ENCODE measurements at regions not wholly inside any gene's neighbourhood (a gene's known extent, or its start where the extent isn't known, plus 50 kb on each side); places are given as distances from the start of the nearest gene placed in this dataset.

DNA sequence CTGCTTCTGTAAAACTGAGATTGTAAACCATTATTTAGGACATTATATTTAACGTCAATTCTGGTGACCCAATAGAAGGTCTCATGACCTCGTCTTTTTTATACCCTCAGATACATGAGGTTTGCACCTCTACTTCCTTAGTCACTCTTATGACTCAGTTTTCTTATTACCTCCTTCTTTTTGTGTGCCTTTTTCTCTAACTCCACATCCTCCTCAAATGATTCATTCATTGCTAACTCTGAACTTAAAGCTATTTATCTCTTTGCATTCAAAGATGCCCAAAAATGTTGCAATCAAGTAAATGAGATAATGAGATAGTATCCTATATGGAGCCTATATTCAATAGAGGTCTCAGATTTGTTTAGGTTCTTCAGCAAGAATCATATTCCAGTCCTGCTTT lies 121.0 kb upstream of the KYNU start:
- Histone ChIP-seq H3K36me3 (ENCODE audit: control insufficient read depth, insufficient read depth, low read length) (no peaks in the 10 kb centered on the region), H3K4me3 (ENCODE audit: low read depth, low read length) (no peak overlapping the region), H3K27me3 (ENCODE audit: control insufficient read depth, insufficient read depth, low read length) (no peaks in the 10 kb centered on the region)
- FAIRE-seq: no peak
- TF ChIP-seq, protein P1, sequence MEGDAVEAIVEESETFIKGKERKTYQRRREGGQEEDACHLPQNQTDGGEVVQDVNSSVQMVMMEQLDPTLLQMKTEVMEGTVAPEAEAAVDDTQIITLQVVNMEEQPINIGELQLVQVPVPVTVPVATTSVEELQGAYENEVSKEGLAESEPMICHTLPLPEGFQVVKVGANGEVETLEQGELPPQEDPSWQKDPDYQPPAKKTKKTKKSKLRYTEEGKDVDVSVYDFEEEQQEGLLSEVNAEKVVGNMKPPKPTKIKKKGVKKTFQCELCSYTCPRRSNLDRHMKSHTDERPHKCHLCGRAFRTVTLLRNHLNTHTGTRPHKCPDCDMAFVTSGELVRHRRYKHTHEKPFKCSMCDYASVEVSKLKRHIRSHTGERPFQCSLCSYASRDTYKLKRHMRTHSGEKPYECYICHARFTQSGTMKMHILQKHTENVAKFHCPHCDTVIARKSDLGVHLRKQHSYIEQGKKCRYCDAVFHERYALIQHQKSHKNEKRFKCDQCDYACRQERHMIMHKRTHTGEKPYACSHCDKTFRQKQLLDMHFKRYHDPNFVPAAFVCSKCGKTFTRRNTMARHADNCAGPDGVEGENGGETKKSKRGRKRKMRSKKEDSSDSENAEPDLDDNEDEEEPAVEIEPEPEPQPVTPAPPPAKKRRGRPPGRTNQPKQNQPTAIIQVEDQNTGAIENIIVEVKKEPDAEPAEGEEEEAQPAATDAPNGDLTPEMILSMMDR (IDR thresholded peaks at IDR 0.05; ENCODE audit: insufficient read depth, low read length, severe bottlenecking): no peak
- peak; percentile 91 for DNase-seq (ENCODE audit: low read depth)

DNA sequence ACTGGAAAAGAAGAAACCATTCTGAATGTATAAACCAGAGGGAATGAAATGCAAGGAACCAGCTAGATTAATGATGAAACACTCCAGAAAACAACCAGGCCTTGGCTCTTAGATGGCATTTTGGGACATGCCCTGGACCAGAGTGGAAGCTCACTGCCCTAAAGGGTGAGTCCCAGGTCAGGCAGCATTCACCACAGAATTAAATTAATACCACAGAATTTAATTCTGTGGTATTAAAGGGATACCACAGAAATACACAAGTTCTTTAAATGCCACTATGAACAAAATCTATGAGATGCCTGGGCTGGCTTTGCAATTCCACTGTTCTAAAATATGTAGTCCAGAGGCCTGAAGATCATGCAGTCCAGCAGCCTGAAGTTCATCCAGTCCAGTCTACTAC lies 122.3 kb upstream of the KYNU start:
- Histone ChIP-seq H3K36me3 (ENCODE audit: control insufficient read depth, insufficient read depth, low read length) (no peaks in the 10 kb centered on the region), H3K4me3 (ENCODE audit: low read depth, low read length) (no peak overlapping the region), H3K27me3 (ENCODE audit: control insufficient read depth, insufficient read depth, low read length) (no peaks in the 10 kb centered on the region)
- TF ChIP-seq, protein P1 (IDR thresholded peaks at IDR 0.05; ENCODE audit: insufficient read depth, low read length, severe bottlenecking): no peak
- DNase-seq (ENCODE audit: low read depth) (no peak), FAIRE-seq (no peak)

DNA sequence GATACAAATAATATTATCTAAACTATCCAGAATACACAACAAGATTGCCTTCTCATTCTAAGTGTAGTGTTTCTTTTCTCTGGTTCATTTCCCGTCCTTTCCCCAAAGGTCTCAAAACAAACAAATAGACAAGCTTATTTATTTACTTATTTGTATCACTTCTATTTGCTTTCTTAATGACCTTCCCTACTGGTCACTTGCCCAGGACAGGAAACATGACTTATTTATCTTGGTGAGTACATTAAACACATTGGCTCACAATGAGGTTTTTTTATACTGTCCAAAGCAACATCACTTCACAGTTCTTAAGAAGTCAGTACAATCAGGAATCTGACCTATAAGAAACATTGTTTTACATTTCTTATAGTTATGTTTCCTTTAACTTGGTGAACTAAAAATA lies 123.3 kb upstream of the KYNU start:
- no peak for DNase-seq (ENCODE audit: low read depth)
- TF ChIP-seq, protein P1 (IDR thresholded peaks at IDR 0.05; ENCODE audit: insufficient read depth, low read length, severe bottlenecking): no peak
- FAIRE-seq: no peak
- H3K4me3 ChIP-seq (ENCODE audit: low read depth, low read length): no peak overlapping the region
- H3K27me3 ChIP-seq (ENCODE audit: control insufficient read depth, insufficient read depth, low read length): no peaks in the 10 kb centered on the region
- no peaks in the 10 kb centered on the region for H3K36me3 ChIP-seq (ENCODE audit: control insufficient read depth, insufficient read depth, low read length)

DNA sequence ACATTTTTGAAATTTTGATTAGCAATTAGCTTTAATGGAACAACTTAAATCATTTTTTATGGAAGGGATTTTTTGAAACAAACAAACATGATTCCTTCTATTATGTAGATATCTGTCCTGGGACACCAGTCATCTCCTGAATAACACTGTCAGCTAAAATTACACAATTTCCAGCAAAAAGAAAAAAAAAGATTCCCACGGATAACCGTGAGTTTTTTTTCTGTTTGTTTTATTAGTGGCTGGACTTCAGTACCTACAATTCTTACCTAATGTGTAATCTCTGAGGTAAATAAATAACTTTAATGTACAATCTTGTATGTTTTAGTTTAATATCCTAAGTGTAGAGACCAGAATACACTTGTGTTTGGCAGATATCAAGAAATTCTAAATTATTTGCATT lies 126.6 kb upstream of the KYNU start:
- DNase-seq (ENCODE audit: low read depth) (no peak), FAIRE-seq (no peak)
- Histone ChIP-seq H3K36me3 (ENCODE audit: control insufficient read depth, insufficient read depth, low read length) (no peaks in the 10 kb centered on the region), H3K4me3 (ENCODE audit: low read depth, low read length) (no peak overlapping the region), H3K27me3 (ENCODE audit: control insufficient read depth, insufficient read depth, low read length) (no peaks in the 10 kb centered on the region)
- TF ChIP-seq, protein P1 (IDR thresholded peaks at IDR 0.05; ENCODE audit: insufficient read depth, low read length, severe bottlenecking): no peak

DNA sequence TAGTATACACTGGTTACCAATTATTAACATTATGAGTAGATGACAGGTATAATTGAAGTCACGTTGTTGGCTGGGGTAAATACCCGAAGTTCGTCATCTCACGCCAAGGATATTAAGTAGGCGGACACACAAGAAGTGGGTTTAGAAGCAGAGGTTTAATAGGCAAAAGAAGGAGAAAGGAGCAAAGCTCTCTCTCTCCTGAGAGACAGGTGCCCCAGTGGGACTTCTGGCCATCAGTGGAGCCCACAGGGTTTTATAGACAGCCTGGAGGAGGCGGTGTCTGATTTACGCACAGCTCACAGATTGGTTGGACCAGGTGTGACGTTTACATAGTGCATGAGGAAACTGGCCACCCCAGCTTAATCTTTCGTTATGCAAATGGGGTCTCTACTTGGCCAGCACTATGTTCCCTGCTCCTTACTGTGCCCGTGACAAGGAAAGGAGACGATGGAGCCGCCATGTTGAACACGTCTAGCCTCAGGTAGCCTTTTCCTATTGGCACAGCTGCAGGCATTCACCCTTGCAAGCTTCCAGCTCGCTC lies 128.8 kb upstream of the KYNU start:
- Histone ChIP-seq H3K4me3 (ENCODE audit: low read depth, low read length) (no peak overlapping the region), H3K27me3 (ENCODE audit: control insufficient read depth, insufficient read depth, low read length) (no peaks in the 10 kb centered on the region), H3K36me3 (ENCODE audit: control insufficient read depth, insufficient read depth, low read length) (no peaks in the 10 kb centered on the region)
- TF ChIP-seq, protein P1 (IDR thresholded peaks at IDR 0.05; ENCODE audit: insufficient read depth, low read length, severe bottlenecking): no peak
- DNase-seq (ENCODE audit: low read depth) (no peak), FAIRE-seq (no peak)

DNA sequence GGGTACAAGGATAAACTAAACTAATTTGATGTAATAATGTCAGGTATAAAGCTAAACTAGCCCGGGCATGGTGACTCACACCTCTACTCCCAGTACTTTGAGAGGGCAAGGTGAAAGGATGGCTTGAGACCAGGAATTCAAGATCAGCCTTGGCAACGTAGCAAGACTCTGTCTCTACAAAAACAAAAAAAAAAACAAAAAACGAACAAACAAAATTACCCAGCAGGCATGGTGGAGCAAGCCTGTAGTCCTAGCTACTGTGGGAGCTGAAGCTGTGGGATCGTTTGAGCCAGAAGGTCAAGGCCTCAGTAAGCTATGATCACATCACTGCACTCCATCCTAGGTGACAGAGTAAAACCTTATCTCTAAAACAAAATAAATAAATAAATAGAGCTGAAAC lies 131.8 kb upstream of the KYNU start:
- TF ChIP-seq, protein P1 (IDR thresholded peaks at IDR 0.05; ENCODE audit: insufficient read depth, low read length, severe bottlenecking): no peak
- FAIRE-seq (no peak), DNase-seq (ENCODE audit: low read depth) (peak; percentile 48)
- H3K4me3 ChIP-seq (ENCODE audit: low read depth, low read length): no peak overlapping the region
- no peaks in the 10 kb centered on the region for H3K36me3 ChIP-seq (ENCODE audit: control insufficient read depth, insufficient read depth, low read length)
- H3K27me3 ChIP-seq (ENCODE audit: control insufficient read depth, insufficient read depth, low read length): no peaks in the 10 kb centered on the region

Measured in bronchial epithelial cell (primary cell).